T47D (cell line): ENCODE measurements at regions not wholly inside any gene's neighbourhood (a gene's known extent, or its start where the extent isn't known, plus 50 kb on each side); places are given as distances from the start of the nearest gene placed in this dataset.

Experiments
- DNase-seq, 2 experiments: peaks; one replicate each; pipeline versions ENCODE4 v3.0.0 to v3.0.0-alpha.2; 2011 to 2012; ENCODE audit warnings: low read depth in 1 of 2, low spot score in 1 of 2
- JUND ChIP-seq: IDR thresholded peaks from 2 replicates; pipeline ENCODE4 v1.6.1; 2012; ENCODE audit warnings: low read depth
- in situ Hi-C: cut with HindIII; loops from 2 replicates; pipeline ENCODE4 v1.10.0; 2016; ENCODE audit warnings: low sequenced_read_pairs, low pct_unique_long_range_greater_than_20kb

GRCh38 chr14:97299661-97300060 lies 502.5 kb downstream of the VRK1 start:
- TF ChIP-seq JUND: no peak
- no peak for DNase-seq
- in situ Hi-C loops: no loop called here

GRCh38 chr14:97301931-97302559 lies 504.9 kb downstream of the VRK1 start:
- in situ Hi-C loops: no loop called here
- DNase-seq: no peak
- no peak for TF ChIP-seq JUND

- DNase-seq: no peak
- in situ Hi-C loops: no loop called here
- no peak for TF ChIP-seq JUND
Observed at GRCh38 chr14:97306133-97306759, 509.1 kb downstream of the VRK1 start.

- no peak for TF ChIP-seq JUND
- in situ Hi-C loops: no loop called here
- no peak for DNase-seq
Observed at GRCh38 chr14:97306760-97307246, 509.6 kb downstream of the VRK1 start.

GRCh38 chr14:97311411-97311810 lies 514.2 kb downstream of the VRK1 start:
- no peak for TF ChIP-seq JUND
- no peak for DNase-seq
- in situ Hi-C loops: no loop called here

GRCh38 chr14:97312910-97313309 lies 515.7 kb downstream of the VRK1 start:
- DNase-seq: no peak
- in situ Hi-C loops: no loop called here
- no peak for TF ChIP-seq JUND

GRCh38 chr14:97315790-97316189 lies 518.6 kb downstream of the VRK1 start:
- DNase-seq: no peak
- in situ Hi-C loops: no loop called here
- TF ChIP-seq JUND: no peak

- DNase-seq: no peak
- no peak for TF ChIP-seq JUND
- in situ Hi-C loops: no loop called here
Observed at GRCh38 chr14:97318380-97318779, 521.2 kb downstream of the VRK1 start.

GRCh38 chr14:97319691-97320090 lies 522.5 kb downstream of the VRK1 start:
- no peak for TF ChIP-seq JUND
- DNase-seq: no peak
- in situ Hi-C loops: no loop called here

GRCh38 chr14:97328743-97329142 lies 531.6 kb downstream of the VRK1 start:
- TF ChIP-seq JUND: no peak
- in situ Hi-C loops: no loop called here

GRCh38 chr14:97329701-97330100 lies 532.5 kb downstream of the VRK1 start:
- TF ChIP-seq JUND: no peak
- in situ Hi-C loops: no loop called here
- DNase-seq: no peak

More at GRCh38 chr14:97328743-97329142, 531.6 kb downstream of the VRK1 start:
- DNase-seq: no peak

- no peak for TF ChIP-seq JUND
- DNase-seq: no peak
- in situ Hi-C loops: no loop called here
Observed at GRCh38 chr14:97331058-97331457, 533.9 kb downstream of the VRK1 start.

GRCh38 chr14:97331526-97331925 lies 534.3 kb downstream of the VRK1 start:
- in situ Hi-C loops: no loop called here
- TF ChIP-seq JUND: no peak
- peak in 1 of 2 experiments; percentile 53 for DNase-seq
